IMR-90 (cell line): ENCODE measurements at regions not wholly inside any gene's neighbourhood (a gene's known extent, or its start where the extent isn't known, plus 50 kb on each side); places are given as distances from the start of the nearest gene placed in this dataset.

Experiments
- ATAC-seq: fragments of 200-7000 bp; cut with Tn5 transposase; 2 replicates; pipeline ENCODE4 v1.9.1; 2020; ENCODE audit warnings: low read depth, mild to moderate bottlenecking, moderate library complexity
- BruUV-seq: library from RNA; stranded (reverse); fragments of 400-500 nt; replicated peaks from 2 replicates; lab custom pipeline; 2021; lab: Mats Ljungman, UMichigan
- CTCF ChIA-PET: fragments of 300-600 bp; formaldehyde crosslinking; extraction: SDS; loops from one replicate; lab custom pipeline; 2021; ENCODE audit warnings: antibody characterized with exemption; lab: Yijun Ruan, JAX
- POLR2A ChIA-PET: fragments of 300-600 bp; sonication (Branson Sonifier 250); formaldehyde crosslinking; loops from one replicate; lab custom pipeline; 2022; ENCODE audit warnings: antibody characterized with exemption; ENCODE audit not compliant: unreplicated experiment; lab: Charles Lee
- DNase-seq: peaks from one replicate; pipeline ENCODE4 v3.0.0; 2013
- H2AFZ ChIP-seq: replicated peaks from 2 replicates; pipeline ENCODE3; 2013; ENCODE audit warnings: low read length, mild to moderate bottlenecking; ENCODE audit not compliant: poor library complexity
- H2AK5ac ChIP-seq: 2 replicates; pipeline ENCODE4 v1.6.1; 2013; ENCODE audit warnings: low read depth, low read length, inconsistent platforms
- H2AK9ac ChIP-seq: replicated peaks from 2 replicates; pipeline ENCODE3; 2013; ENCODE audit warnings: mild to moderate bottlenecking, low read depth, low read length, moderate library complexity; ENCODE audit not compliant: poor library complexity
- H2BK120ac ChIP-seq: 2 replicates; pipeline ENCODE4 v1.6.1; 2013; ENCODE audit warnings: low read depth, low read length, inconsistent platforms
- H2BK15ac ChIP-seq: 3 replicates; pipeline ENCODE4 v1.6.1; 2013; ENCODE audit warnings: low read depth, low read length, inconsistent platforms
- H2BK20ac ChIP-seq: 2 replicates; pipeline ENCODE4 v1.6.1; 2013; ENCODE audit warnings: low read depth, mild to moderate bottlenecking, inconsistent platforms, low read length, moderate library complexity
- H2BK5ac ChIP-seq: 2 replicates; pipeline ENCODE4 v1.6.1; 2013; ENCODE audit warnings: mild to moderate bottlenecking, low read depth, low read length, inconsistent platforms; ENCODE audit not compliant: poor library complexity, severe bottlenecking
- H3K14ac ChIP-seq: replicated peaks from 2 replicates; pipeline ENCODE4 v1.6.1; 2013; ENCODE audit warnings: low read depth, low read length, inconsistent platforms
- H3K18ac ChIP-seq: 2 replicates; pipeline ENCODE4 v1.6.1; 2013; ENCODE audit warnings: low read depth, low read length, control low read depth
- H3K23ac ChIP-seq: 2 replicates; pipeline ENCODE4 v1.6.1; 2013; ENCODE audit warnings: low read depth, low read length, inconsistent platforms
- H3K27ac ChIP-seq: 2 replicates; pipeline ENCODE4 v1.5.1; 2013; ENCODE audit warnings: mild to moderate bottlenecking, control low read depth, low read length; ENCODE audit not compliant: insufficient read depth
- H3K27me3 ChIP-seq: 2 replicates; pipeline ENCODE4 v1.6.1; 2013; ENCODE audit warnings: low read length; ENCODE audit not compliant: control insufficient read depth, insufficient read depth
- H3K36me3 ChIP-seq: 2 replicates; pipeline ENCODE4 v1.6.1; 2013; ENCODE audit warnings: low read length, mixed read lengths; ENCODE audit not compliant: control insufficient read depth, insufficient read depth
- H3K4ac ChIP-seq: 2 replicates; pipeline ENCODE4 v1.6.1; 2013; ENCODE audit warnings: low read depth, low read length, inconsistent platforms
- H3K4me1 ChIP-seq: 2 replicates; pipeline ENCODE4 v1.6.1; 2013; ENCODE audit warnings: low read length, mixed read lengths; ENCODE audit not compliant: control insufficient read depth, insufficient read depth
- H3K4me2 ChIP-seq: 2 replicates; pipeline ENCODE4 v1.6.1; 2013; ENCODE audit warnings: low read depth, mild to moderate bottlenecking, control low read depth, low read length, moderate library complexity
- H3K4me3 ChIP-seq: 2 replicates; pipeline ENCODE4 v1.5.1; 2013; ENCODE audit warnings: low read depth, mild to moderate bottlenecking, control low read depth, low read length, moderate library complexity; ENCODE audit not compliant: insufficient read depth
- H3K56ac ChIP-seq: 2 replicates; pipeline ENCODE4 v1.6.1; 2013; ENCODE audit warnings: low read length, inconsistent platforms; ENCODE audit not compliant: insufficient read depth; ENCODE audit errors: extremely low read depth
- H3K79me1 ChIP-seq, 2 experiments: 2 replicates each; pipeline ENCODE4 v1.6.1; 2013; ENCODE audit warnings: low read length in 2 of 2, inconsistent platforms in 1 of 2, low read depth in 1 of 2
- H3K9ac ChIP-seq: 2 replicates; pipeline ENCODE4 v1.6.1; 2013; ENCODE audit warnings: low read depth, low read length, control low read depth
- H3K9me1 ChIP-seq: 2 replicates; pipeline ENCODE4 v1.6.1; 2013; ENCODE audit warnings: low read length, inconsistent platforms; ENCODE audit not compliant: insufficient read depth
- H3K9me3 ChIP-seq: 2 replicates; pipeline ENCODE4 v1.6.1; 2013; ENCODE audit warnings: low read length; ENCODE audit not compliant: control insufficient read depth, insufficient read depth
- H4K20me1 ChIP-seq: 2 replicates; pipeline ENCODE4 v1.6.1; 2013; ENCODE audit warnings: low read length, inconsistent platforms; ENCODE audit not compliant: insufficient read depth
- H4K5ac ChIP-seq: 2 replicates; pipeline ENCODE4 v1.6.1; 2013; ENCODE audit warnings: mild to moderate bottlenecking, low read depth, low read length, control low read depth
- H4K8ac ChIP-seq, 2 experiments: 2 replicates each; pipeline ENCODE4 v1.6.1; 2013; ENCODE audit warnings: low read depth in 2 of 2, low read length in 2 of 2, control low read depth in 1 of 2, inconsistent platforms in 1 of 2
- H4K91ac ChIP-seq: 2 replicates; pipeline ENCODE4 v1.6.1; 2013; ENCODE audit warnings: low read depth, low read length, inconsistent platforms; ENCODE audit not compliant: insufficient read depth
- BHLHE40 ChIP-seq: fragments of 150-350 bp; IDR thresholded peaks from 2 replicates; pipeline ENCODE4 v1.6.1; 2016; ENCODE audit warnings: mild to moderate bottlenecking, low read depth, low read length
- CEBPB ChIP-seq: IDR thresholded peaks from 2 replicates; pipeline ENCODE4 v1.6.1; 2012; ENCODE audit warnings: low read depth, low read length, improper control_type of control experiment
- CHD1 ChIP-seq: IDR thresholded peaks from 2 replicates; pipeline ENCODE4 v1.6.1; 2012; ENCODE audit warnings: low read depth, low read length, improper control_type of control experiment
- FOS ChIP-seq: fragments of 150-350 bp; IDR thresholded peaks from 2 replicates; pipeline ENCODE4 v1.6.1; 2016; ENCODE audit warnings: low read depth, low read length
- MAFK ChIP-seq: IDR thresholded peaks from 2 replicates; pipeline ENCODE4 v1.6.1; 2012; ENCODE audit warnings: low read depth, low read length, improper control_type of control experiment
- MAZ ChIP-seq: IDR thresholded peaks from 2 replicates; pipeline ENCODE4 v1.6.1; 2012; ENCODE audit warnings: low read depth, mild to moderate bottlenecking, low read length, improper control_type of control experiment, moderate library complexity, borderline replicate concordance
- MXI1 ChIP-seq: IDR thresholded peaks from 2 replicates; pipeline ENCODE4 v1.6.1; 2012; ENCODE audit warnings: low read depth, mild to moderate bottlenecking, low read length, moderate library complexity, borderline replicate concordance
- NFE2L2 ChIP-seq: fragments of 150-350 bp; IDR thresholded peaks from 2 replicates; pipeline ENCODE4 v1.6.1; 2016; ENCODE audit warnings: low read depth, mild to moderate bottlenecking, low read length
- POLR2A ChIP-seq: IDR thresholded peaks from 2 replicates; pipeline ENCODE4 v1.6.1; 2012; ENCODE audit warnings: mild to moderate bottlenecking, low read depth, low read length
- RAD21 ChIP-seq: IDR thresholded peaks from 2 replicates; pipeline ENCODE4 v1.6.1; 2012; ENCODE audit warnings: low read length, improper control_type of control experiment
- SMC3 ChIP-seq: fragments of 150-350 bp; IDR thresholded peaks from 2 replicates; pipeline ENCODE4 v1.6.1; 2016; ENCODE audit warnings: low read depth, mild to moderate bottlenecking, antibody characterized with exemption, low read length, moderate library complexity
- dilution Hi-C: fragments of 300-500 bp; cut with HindIII; formaldehyde crosslinking; loops from one replicate; pipeline ENCODE4 v1.14.3; 2018; ENCODE audit warnings: low sequenced_read_pairs; ENCODE audit not compliant: unreplicated experiment
- in situ Hi-C: fragments of 300-500 bp; cut with MboI; formaldehyde crosslinking; loops from 3 replicates; pipeline ENCODE4 v1.14.3; 2019; ENCODE audit warnings: low sequenced_read_pairs, inconsistent platforms, mixed read lengths
- intact Hi-C: fragments of 100-400 bp; cut with micrococcal nuclease; formaldehyde crosslinking; loops from 2 replicates; pipeline ENCODE4 v1.10.0; 2022
- TF ChIP-seq, protein P1 (sequence below): fragments of 150-350 bp; IDR thresholded peaks from 2 replicates; pipeline ENCODE4 v1.6.1; 2016; ENCODE audit warnings: low read depth, mild to moderate bottlenecking, low read length, moderate library complexity, borderline replicate concordance
- TF ChIP-seq, protein P2 (sequence below): conservative IDR thresholded peaks from 2 replicates; pipeline ENCODE4 v1.5.1; 2012; ENCODE audit warnings: mild to moderate bottlenecking, low read depth, low read length, improper control_type of control experiment
- TF ChIP-seq, protein P3 (sequence below): fragments of 150-350 bp; IDR thresholded peaks from 2 replicates; pipeline ENCODE4 v1.6.1; 2017; ENCODE audit warnings: mild to moderate bottlenecking, antibody characterized with exemption, low read length, low read depth

DNA sequence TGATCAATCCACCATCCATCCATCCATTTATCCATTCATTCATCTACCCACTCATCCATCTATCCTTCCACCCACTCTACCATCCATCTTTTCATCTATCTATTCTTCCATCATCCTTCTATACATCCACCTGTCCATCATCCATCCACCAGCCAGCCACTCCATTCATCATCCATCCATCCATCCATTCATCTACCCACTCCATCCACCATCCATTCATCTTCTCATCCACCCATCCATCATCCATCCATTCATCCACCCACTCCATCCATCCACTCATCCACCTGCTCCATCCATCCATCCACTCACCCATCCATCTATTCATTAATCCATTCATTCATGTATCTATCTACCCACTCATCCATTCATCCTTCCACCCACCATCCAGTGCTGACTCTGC lies 127.9 kb upstream of the TMPRSS2 start:
- no peak overlapping the region for H3K4me3 ChIP-seq
- no peak overlapping the region for H4K8ac ChIP-seq
- in situ Hi-C loops = no loop called here
- H2BK15ac ChIP-seq = no peak overlapping the region
- no peak overlapping the region for H2BK20ac ChIP-seq
- no peak for TF ChIP-seq BHLHE40
- TF ChIP-seq, protein P1, sequence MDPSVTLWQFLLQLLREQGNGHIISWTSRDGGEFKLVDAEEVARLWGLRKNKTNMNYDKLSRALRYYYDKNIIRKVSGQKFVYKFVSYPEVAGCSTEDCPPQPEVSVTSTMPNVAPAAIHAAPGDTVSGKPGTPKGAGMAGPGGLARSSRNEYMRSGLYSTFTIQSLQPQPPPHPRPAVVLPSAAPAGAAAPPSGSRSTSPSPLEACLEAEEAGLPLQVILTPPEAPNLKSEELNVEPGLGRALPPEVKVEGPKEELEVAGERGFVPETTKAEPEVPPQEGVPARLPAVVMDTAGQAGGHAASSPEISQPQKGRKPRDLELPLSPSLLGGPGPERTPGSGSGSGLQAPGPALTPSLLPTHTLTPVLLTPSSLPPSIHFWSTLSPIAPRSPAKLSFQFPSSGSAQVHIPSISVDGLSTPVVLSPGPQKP = no peak
- TF ChIP-seq, protein P2, sequence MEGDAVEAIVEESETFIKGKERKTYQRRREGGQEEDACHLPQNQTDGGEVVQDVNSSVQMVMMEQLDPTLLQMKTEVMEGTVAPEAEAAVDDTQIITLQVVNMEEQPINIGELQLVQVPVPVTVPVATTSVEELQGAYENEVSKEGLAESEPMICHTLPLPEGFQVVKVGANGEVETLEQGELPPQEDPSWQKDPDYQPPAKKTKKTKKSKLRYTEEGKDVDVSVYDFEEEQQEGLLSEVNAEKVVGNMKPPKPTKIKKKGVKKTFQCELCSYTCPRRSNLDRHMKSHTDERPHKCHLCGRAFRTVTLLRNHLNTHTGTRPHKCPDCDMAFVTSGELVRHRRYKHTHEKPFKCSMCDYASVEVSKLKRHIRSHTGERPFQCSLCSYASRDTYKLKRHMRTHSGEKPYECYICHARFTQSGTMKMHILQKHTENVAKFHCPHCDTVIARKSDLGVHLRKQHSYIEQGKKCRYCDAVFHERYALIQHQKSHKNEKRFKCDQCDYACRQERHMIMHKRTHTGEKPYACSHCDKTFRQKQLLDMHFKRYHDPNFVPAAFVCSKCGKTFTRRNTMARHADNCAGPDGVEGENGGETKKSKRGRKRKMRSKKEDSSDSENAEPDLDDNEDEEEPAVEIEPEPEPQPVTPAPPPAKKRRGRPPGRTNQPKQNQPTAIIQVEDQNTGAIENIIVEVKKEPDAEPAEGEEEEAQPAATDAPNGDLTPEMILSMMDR = no peak
- no peak for TF ChIP-seq CHD1
- TF ChIP-seq, protein P3, sequence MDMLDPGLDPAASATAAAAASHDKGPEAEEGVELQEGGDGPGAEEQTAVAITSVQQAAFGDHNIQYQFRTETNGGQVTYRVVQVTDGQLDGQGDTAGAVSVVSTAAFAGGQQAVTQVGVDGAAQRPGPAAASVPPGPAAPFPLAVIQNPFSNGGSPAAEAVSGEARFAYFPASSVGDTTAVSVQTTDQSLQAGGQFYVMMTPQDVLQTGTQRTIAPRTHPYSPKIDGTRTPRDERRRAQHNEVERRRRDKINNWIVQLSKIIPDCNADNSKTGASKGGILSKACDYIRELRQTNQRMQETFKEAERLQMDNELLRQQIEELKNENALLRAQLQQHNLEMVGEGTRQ = no peak
- TF ChIP-seq FOS = no peak
- TF ChIP-seq CEBPB = no peak
- no peak for TF ChIP-seq SMC3
- no peak for TF ChIP-seq RAD21
- TF ChIP-seq POLR2A = no peak
- TF ChIP-seq NFE2L2 = no peak
- TF ChIP-seq MAFK = no peak
- no peak for TF ChIP-seq MXI1
- no peak for TF ChIP-seq MAZ
- H3K27me3 ChIP-seq = no peaks in the 10 kb centered on the region
- H3K18ac ChIP-seq = no peak overlapping the region
- H2AK5ac ChIP-seq = no peak overlapping the region
- no peak overlapping the region for H2BK120ac ChIP-seq
- H3K9me1 ChIP-seq = peaks cover 8% of the 10 kb centered on the region
- no peak for ATAC-seq
- H3K9me3 ChIP-seq = peaks cover 2% of the 10 kb centered on the region; the same call in 1 of the 2 replicates
- no peak overlapping the region for H3K4ac ChIP-seq
- dilution Hi-C loops = no loop called here
- H4K5ac ChIP-seq = no peak overlapping the region
- no peaks in the 10 kb centered on the region for H3K36me3 ChIP-seq
- intact Hi-C loops = no loop called here
- no peak overlapping the region for H3K9ac ChIP-seq
- no peaks in the 10 kb centered on the region for H3K79me1 ChIP-seq
- no TSS peak for BruUV-seq
- H3K4me1 ChIP-seq = peaks cover 6% of the 10 kb centered on the region
- H4K91ac ChIP-seq = no peak overlapping the region
- H3K14ac ChIP-seq = no peak overlapping the region; the same call in 1 of the 2 replicates
- no peak overlapping the region for H3K4me2 ChIP-seq
- H2AFZ ChIP-seq = no peak overlapping the region
- DNase-seq = no peak
- no peak overlapping the region for H2AK9ac ChIP-seq
- CTCF ChIA-PET = no interaction called here
- H4K20me1 ChIP-seq = no peaks in the 10 kb centered on the region
- no peak overlapping the region for H3K56ac ChIP-seq
- H2BK5ac ChIP-seq = peak overlapping the region; percentile 29
- no peak overlapping the region for H3K27ac ChIP-seq
- POLR2A ChIA-PET = no interaction called here
- no peak overlapping the region for H3K23ac ChIP-seq
